ENCODE measurements at regions not wholly inside any gene's neighbourhood (a gene's known extent, or its start where the extent isn't known, plus 50 kb on each side); places are given as distances from the start of the nearest gene placed in this dataset.

DNA sequence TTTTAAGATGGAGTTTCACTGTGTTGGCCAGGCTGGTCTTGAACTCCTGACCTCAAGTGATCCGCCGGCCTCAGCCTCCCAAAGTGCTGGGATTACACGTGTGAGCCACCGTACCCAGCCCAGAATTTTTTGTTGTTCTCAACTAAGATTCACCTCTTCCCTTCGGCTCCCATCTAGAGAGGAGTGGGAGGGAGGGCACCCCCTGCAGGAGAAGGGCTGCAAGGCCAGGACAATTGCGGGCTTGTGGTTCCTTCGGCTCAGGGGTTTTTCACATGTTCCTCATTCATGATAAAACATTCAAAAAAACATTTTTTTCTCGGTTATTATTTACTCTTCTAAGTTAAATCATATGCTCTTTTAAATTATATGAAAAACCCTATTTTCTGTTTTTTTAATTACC, 201.1 kb upstream of the LRRC4C start:
- Mint-ChIP-seq H3K4me1 (no peaks in the 10 kb centered on the region), H3K36me3 (ENCODE audit: low read depth) (no peaks in the 10 kb centered on the region), H3K4me3 (no peak overlapping the region), H3K9me3 (no peaks in the 10 kb centered on the region), H3K27ac (no peak overlapping the region), H3K27me3 (ENCODE audit: low read depth, poor library complexity) (no peaks in the 10 kb centered on the region)
- TF ChIP-seq, protein P1, sequence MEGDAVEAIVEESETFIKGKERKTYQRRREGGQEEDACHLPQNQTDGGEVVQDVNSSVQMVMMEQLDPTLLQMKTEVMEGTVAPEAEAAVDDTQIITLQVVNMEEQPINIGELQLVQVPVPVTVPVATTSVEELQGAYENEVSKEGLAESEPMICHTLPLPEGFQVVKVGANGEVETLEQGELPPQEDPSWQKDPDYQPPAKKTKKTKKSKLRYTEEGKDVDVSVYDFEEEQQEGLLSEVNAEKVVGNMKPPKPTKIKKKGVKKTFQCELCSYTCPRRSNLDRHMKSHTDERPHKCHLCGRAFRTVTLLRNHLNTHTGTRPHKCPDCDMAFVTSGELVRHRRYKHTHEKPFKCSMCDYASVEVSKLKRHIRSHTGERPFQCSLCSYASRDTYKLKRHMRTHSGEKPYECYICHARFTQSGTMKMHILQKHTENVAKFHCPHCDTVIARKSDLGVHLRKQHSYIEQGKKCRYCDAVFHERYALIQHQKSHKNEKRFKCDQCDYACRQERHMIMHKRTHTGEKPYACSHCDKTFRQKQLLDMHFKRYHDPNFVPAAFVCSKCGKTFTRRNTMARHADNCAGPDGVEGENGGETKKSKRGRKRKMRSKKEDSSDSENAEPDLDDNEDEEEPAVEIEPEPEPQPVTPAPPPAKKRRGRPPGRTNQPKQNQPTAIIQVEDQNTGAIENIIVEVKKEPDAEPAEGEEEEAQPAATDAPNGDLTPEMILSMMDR (IDR thresholded peaks at IDR 0.05) = no peak
- DNase-seq = no peak

DNA sequence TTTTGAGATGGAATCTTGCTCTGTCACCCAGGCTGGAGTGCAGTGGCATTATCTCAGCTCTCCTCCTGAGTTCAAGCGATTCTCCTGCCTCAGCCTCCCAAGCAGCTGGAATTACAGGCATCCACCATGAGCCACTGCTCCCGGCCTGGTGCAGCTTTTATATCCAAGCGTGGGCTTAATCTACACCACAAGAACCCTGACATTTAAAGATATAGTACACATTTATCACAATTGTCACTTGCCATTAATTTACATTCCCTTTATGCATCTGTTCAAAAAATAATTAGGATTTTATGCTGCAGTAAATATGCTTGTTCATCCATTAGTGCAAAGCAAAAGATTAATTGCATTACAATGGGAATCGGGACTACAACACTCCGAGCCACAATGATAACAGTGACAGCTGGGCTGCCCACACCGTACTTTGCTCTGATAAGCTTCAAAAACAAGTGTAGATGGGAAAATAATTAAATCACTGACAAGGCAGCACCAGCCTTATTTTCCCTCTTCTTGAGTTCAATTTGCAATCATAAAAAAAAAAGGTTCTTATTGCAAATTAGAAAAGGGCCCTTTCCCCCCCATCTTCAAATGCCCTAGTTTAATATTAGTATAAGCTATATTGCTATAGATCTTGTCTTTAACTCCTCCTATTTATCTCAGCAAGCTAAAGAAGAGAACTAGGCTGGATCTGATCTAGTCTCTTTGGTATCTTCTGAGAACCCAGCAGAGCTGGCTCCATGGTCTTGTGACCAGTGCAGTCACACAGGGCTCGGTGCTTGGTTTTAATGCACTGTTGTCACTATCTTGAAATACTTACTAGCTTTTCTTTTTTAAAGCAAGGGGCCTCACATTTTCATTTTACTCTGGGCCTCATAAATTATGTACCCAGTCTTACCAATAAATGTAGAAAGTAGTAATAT, 206.2 kb upstream of the LRRC4C start:
- Mint-ChIP-seq H3K27ac (no peak overlapping the region), H3K9me3 (no peaks in the 10 kb centered on the region), H3K4me3 (no peak overlapping the region), H3K36me3 (ENCODE audit: low read depth) (no peaks in the 10 kb centered on the region), H3K27me3 (ENCODE audit: low read depth, poor library complexity) (no peaks in the 10 kb centered on the region), H3K4me1 (no peaks in the 10 kb centered on the region)
- no peak for DNase-seq
- TF ChIP-seq, protein P1 (IDR thresholded peaks at IDR 0.05) = no peak

DNA sequence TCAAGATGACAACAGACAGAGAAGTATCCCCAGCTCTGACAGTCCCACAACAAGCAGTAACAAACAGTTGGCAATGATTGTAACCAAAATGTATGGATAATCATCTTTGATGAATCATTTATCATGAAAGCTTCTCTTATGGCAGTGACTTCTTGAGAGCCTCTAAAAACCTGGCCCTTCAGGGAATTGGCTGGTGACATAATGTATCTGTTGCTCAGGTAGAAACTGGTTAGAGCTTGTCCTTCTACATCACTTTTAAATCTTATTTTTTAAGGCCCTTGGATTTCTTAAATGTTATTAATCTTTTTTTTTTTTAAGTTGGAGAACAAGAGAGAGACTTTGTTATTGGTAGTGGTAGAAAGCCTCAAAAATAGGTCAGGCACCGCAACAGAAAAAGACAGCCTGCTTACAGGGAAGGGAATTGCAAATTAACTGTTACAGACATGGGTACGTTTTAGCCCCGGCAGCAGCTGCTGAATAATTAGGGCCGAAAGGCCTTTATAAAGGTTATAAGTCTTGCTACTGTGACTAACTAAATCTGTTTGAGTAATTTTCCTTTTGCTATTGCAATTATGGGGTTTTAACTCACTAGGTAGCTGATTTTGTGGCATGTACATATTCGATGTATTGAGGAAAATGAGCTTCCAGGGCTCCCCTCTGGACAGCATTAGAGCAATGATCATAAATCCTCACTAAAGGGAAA, 207.7 kb upstream of the LRRC4C start:
- no peaks in the 10 kb centered on the region for H3K27me3 Mint-ChIP-seq (ENCODE audit: low read depth, poor library complexity)
- no peaks in the 10 kb centered on the region for H3K4me1 Mint-ChIP-seq
- no peaks in the 10 kb centered on the region for H3K9me3 Mint-ChIP-seq
- no peak overlapping the region for H3K4me3 Mint-ChIP-seq
- TF ChIP-seq, protein P1 (IDR thresholded peaks at IDR 0.05) = no peak
- no peak overlapping the region for H3K27ac Mint-ChIP-seq
- no peaks in the 10 kb centered on the region for H3K36me3 Mint-ChIP-seq (ENCODE audit: low read depth)
- DNase-seq = no peak

DNA sequence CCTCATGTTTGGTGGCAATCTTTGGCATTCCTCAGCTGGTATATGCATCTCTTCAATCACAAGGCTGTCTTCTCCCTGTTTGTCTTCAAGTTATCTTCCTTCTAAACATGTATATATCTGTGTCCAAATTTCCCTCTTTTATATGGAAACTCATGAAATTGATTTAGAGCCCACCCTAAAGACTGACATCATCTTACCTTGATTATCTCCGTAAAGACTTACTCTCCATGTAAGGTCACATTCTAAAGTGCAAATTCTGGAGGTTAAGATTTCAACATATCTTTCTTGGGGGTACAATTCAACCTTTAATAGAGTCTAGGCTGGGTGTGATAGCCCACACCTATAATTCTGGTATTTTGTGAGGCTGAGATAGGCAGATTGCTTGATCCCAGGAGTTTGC, 215.8 kb upstream of the LRRC4C start:
- Mint-ChIP-seq H3K9me3 (no peaks in the 10 kb centered on the region), H3K4me3 (no peak overlapping the region), H3K4me1 (no peaks in the 10 kb centered on the region), H3K36me3 (ENCODE audit: low read depth) (no peaks in the 10 kb centered on the region), H3K27me3 (ENCODE audit: low read depth, poor library complexity) (peaks cover 6% of the 10 kb centered on the region), H3K27ac (no peak overlapping the region)
- TF ChIP-seq, protein P1 (IDR thresholded peaks at IDR 0.05) = no peak
- DNase-seq = no peak

DNA sequence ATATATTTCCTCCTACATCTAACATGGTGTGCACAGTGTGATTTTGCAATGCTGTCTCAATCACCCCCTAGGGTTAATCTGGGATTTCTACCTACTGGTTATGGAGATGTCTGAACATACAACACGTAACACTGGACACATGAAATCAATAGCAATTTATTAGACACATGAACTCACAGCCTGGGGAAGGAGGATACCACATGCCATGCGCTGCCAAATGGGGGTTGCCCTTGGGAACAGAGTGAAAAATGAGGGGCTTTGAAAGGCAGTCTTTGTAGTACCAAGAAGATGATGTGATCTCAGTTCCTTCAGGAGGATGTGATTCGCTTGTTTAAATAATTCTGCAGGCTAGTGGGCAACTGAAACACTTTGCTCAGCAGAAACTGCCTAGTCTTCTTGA, 253.6 kb upstream of the LRRC4C start:
- Mint-ChIP-seq H3K27me3 (ENCODE audit: low read depth, poor library complexity) (no peaks in the 10 kb centered on the region), H3K4me3 (no peak overlapping the region), H3K9me3 (no peaks in the 10 kb centered on the region), H3K4me1 (no peaks in the 10 kb centered on the region), H3K36me3 (ENCODE audit: low read depth) (no peaks in the 10 kb centered on the region), H3K27ac (peak overlapping the region; percentile 46)
- TF ChIP-seq, protein P1 (IDR thresholded peaks at IDR 0.05) = no peak
- DNase-seq = no peak
